T-cell (primary cell): ENCODE measurements at regions not wholly inside any gene's neighbourhood (a gene's known extent, or its start where the extent isn't known, plus 50 kb on each side); places are given as distances from the start of the nearest gene placed in this dataset.

Experiments
- ATAC-seq, 4 experiments: fragments of 200-7000 bp in 3 of 4; fragments of 150-1000 bp in 1 of 4; cut with Tn5 transposase; replicated peaks in 1 of 4; 1 replicate in 3 of 4; 2 replicates in 1 of 4; pipeline ENCODE4 v1.10.0; 2021; ENCODE audit warnings: moderate library complexity in 3 of 4, mild to moderate bottlenecking in 2 of 4, moderate number of reproducible peaks in 1 of 4
- CTCF ChIA-PET, 2 donors: fragments of 300-600 bp; sonication (Branson Sonifier 250); formaldehyde crosslinking; loops; one replicate each; lab custom pipeline; 2022; ENCODE audit warnings: antibody characterized with exemption in 2 of 2; lab: Charles Lee
- POLR2A ChIA-PET, 2 donors: fragments of 300-600 bp; sonication (Branson Sonifier 250); formaldehyde crosslinking; loops; one replicate each; lab custom pipeline; 2022; ENCODE audit warnings: antibody characterized with exemption in 2 of 2; lab: Charles Lee
- DNase-seq, 35 experiments: peaks; one replicate each; pipeline versions ENCODE4 v3.0.0 to v3.0.0-alpha.2; 2013 to 2023
- H3K27ac ChIP-seq: one replicate; pipeline ENCODE4 v1.5.1; 2013; ENCODE audit warnings: low read length
- H3K27me3 ChIP-seq, 2 experiments: replicated peaks in 1 of 2; 1 replicate in 1 of 2; 2 replicates in 1 of 2; pipeline versions ENCODE4 v1.6.1 to v1.7.0; 2013; ENCODE audit warnings: low read length in 1 of 2, mixed read lengths in 1 of 2; ENCODE audit not compliant: control insufficient read depth in 2 of 2, insufficient read depth in 2 of 2; ENCODE audit errors: extremely low read depth in 1 of 2
- H3K36me3 ChIP-seq, 2 donors: 1 replicate in 1 of 2; 2 replicates in 1 of 2; pipeline versions ENCODE4 v1.6.1 to v1.7.0; 2013; ENCODE audit warnings: low read length in 1 of 2; ENCODE audit not compliant: control insufficient read depth in 2 of 2, insufficient read depth in 1 of 2; ENCODE audit errors: extremely low read depth in 1 of 2
- H3K4me1 ChIP-seq, 2 experiments: 1 replicate in 1 of 2; 2 replicates in 1 of 2; pipeline versions ENCODE4 v1.6.1 to v1.7.0; 2013; ENCODE audit warnings: low read length in 2 of 2, mixed read lengths in 1 of 2; ENCODE audit not compliant: insufficient read depth in 2 of 2, control insufficient read depth in 1 of 2; ENCODE audit errors: extremely low read depth in 1 of 2
- H3K4me3 ChIP-seq, 2 donors: 1 replicate in 1 of 2; 2 replicates in 1 of 2; pipeline versions ENCODE4 v1.5.1 to v1.7.0; 2013; ENCODE audit warnings: mild to moderate bottlenecking in 2 of 2, low read length in 1 of 2, moderate library complexity in 1 of 2; ENCODE audit not compliant: control insufficient read depth in 1 of 2; ENCODE audit errors: extremely low read depth in 1 of 2
- H3K9me3 ChIP-seq: 2 replicates; pipeline ENCODE4 v1.7.0; 2013
- H3K27ac Mint-ChIP-seq, 2 donors: one replicate each; pipeline ENCODE4 v1.8.0; 2020 to 2021; ENCODE audit warnings: mild to moderate bottlenecking in 2 of 2, mixed read lengths in 2 of 2
- H3K27me3 Mint-ChIP-seq, 2 donors: one replicate each; pipeline ENCODE4 v1.8.0; 2021 to 2022; ENCODE audit warnings: mixed read lengths in 2 of 2
- H3K36me3 Mint-ChIP-seq: one replicate; pipeline ENCODE4 v1.8.0; 2021; ENCODE audit warnings: mixed read lengths
- H3K4me1 Mint-ChIP-seq, 3 donors: one replicate each; pipeline ENCODE4 v1.8.0; 2020 to 2022; ENCODE audit warnings: mixed read lengths in 3 of 3, mild to moderate bottlenecking in 1 of 3
- H3K4me3 Mint-ChIP-seq, 3 donors: one replicate each; pipeline ENCODE4 v1.8.0; 2020 to 2022; ENCODE audit warnings: mild to moderate bottlenecking in 3 of 3, mixed read lengths in 3 of 3, moderate library complexity in 3 of 3
- H3K9me3 Mint-ChIP-seq, 3 donors: one replicate each; pipeline ENCODE4 v1.8.0; 2020 to 2022; ENCODE audit warnings: mixed read lengths in 3 of 3
- WGBS: methylation state at CpG from one replicate; pipeline ENCODE4 v1.1.5; 2013; ENCODE audit warnings: missing lambda C conversion rate; ENCODE audit not compliant: insufficient coverage; 5-methylcytosine and 5-hydroxymethylcytosine counted together

- Histone ChIP-seq H3K36me3 (no peaks in the 10 kb centered on the region), H3K4me3 (no peak overlapping the region), H3K4me1 (no peaks in the 10 kb centered on the region), H3K9me3 (no peaks in the 10 kb centered on the region), H3K27ac (no peak overlapping the region), H3K27me3 (peaks cover 0 to 6% of the 10 kb centered on the region in 2 experiments)
- Mint-ChIP-seq H3K4me3 (no peak overlapping the region), H3K27ac (no peak overlapping the region), H3K27me3 (peaks cover 2 to 13% of the 10 kb centered on the region in 2 donors), H3K4me1 (no peaks in the 10 kb centered on the region), H3K36me3 (no peaks in the 10 kb centered on the region), H3K9me3 (no peaks in the 10 kb centered on the region)
- WGBS = 81% methylated on average over 5 of the region's 6 CpGs
- DNase-seq = no peak
- ChIA-PET POLR2A (no interaction called here), CTCF (no interaction called here)
- ATAC-seq = no peak
Measured at GRCh38 chr10:129364949-129365348, 102.1 kb upstream of the MGMT start.

- Histone ChIP-seq H3K4me3 (no peak overlapping the region), H3K27ac (no peak overlapping the region), H3K36me3 (no peaks in the 10 kb centered on the region), H3K27me3 (peaks cover 0 to 6% of the 10 kb centered on the region in 2 experiments), H3K9me3 (no peaks in the 10 kb centered on the region), H3K4me1 (no peaks in the 10 kb centered on the region)
- H3K36me3 Mint-ChIP-seq = no peaks in the 10 kb centered on the region
- no peak overlapping the region for H3K4me3 Mint-ChIP-seq
- H3K27ac Mint-ChIP-seq = no peak overlapping the region
- ATAC-seq (no peak), DNase-seq (no peak)
- H3K4me1 Mint-ChIP-seq = no peaks in the 10 kb centered on the region
- 80% methylated on average over 1 of the region's 6 CpGs for WGBS
- peaks cover 4 to 8% of the 10 kb centered on the region in 2 donors for H3K27me3 Mint-ChIP-seq
- no peaks in the 10 kb centered on the region for H3K9me3 Mint-ChIP-seq
- CTCF ChIA-PET = no interaction called here
- POLR2A ChIA-PET = no interaction called here
Measured at GRCh38 chr10:129365767-129366402, 101.2 kb upstream of the MGMT start.

GRCh38 chr10:129366450-129366849, 100.6 kb upstream of the MGMT start:
- no CpG with 5 or more reads among the region's 3 CpGs for WGBS
- ChIA-PET POLR2A (no interaction called here), CTCF (no interaction called here)
- no peak overlapping the region for H3K27ac Mint-ChIP-seq
- H3K9me3 Mint-ChIP-seq = no peaks in the 10 kb centered on the region
- no peaks in the 10 kb centered on the region for H3K4me1 ChIP-seq
- no peaks in the 10 kb centered on the region for H3K36me3 ChIP-seq
- no peak overlapping the region for H3K4me3 Mint-ChIP-seq
- H3K27me3 Mint-ChIP-seq = peaks cover 8 to 12% of the 10 kb centered on the region in 2 donors
- H3K36me3 Mint-ChIP-seq = no peaks in the 10 kb centered on the region
- no peak overlapping the region for H3K27ac ChIP-seq
- H3K9me3 ChIP-seq = no peaks in the 10 kb centered on the region
- no peak for DNase-seq
- peaks cover under 1 to 8% of the 10 kb centered on the region in 2 experiments for H3K27me3 ChIP-seq
- no peaks in the 10 kb centered on the region for H3K4me1 Mint-ChIP-seq
- ATAC-seq = no peak
- H3K4me3 ChIP-seq = no peak overlapping the region

GRCh38 chr10:129369566-129369965, 97.5 kb upstream of the MGMT start:
- H3K36me3 ChIP-seq = no peaks in the 10 kb centered on the region
- H3K4me3 ChIP-seq = no peak overlapping the region
- no peak for DNase-seq
- no peak overlapping the region for H3K27ac ChIP-seq
- ATAC-seq = no peak
- WGBS = 86% methylated on average over 8 of the region's 10 CpGs
- no peaks in the 10 kb centered on the region for H3K36me3 Mint-ChIP-seq
- H3K4me1 ChIP-seq = no peaks in the 10 kb centered on the region
- no peaks in the 10 kb centered on the region for H3K9me3 Mint-ChIP-seq
- H3K4me3 Mint-ChIP-seq = no peak overlapping the region
- POLR2A ChIA-PET = no interaction called here
- no peaks in the 10 kb centered on the region for H3K9me3 ChIP-seq
- CTCF ChIA-PET = no interaction called here
- peaks cover 0 to 12% (median 5%) of the 10 kb centered on the region in 3 donors for H3K4me1 Mint-ChIP-seq
- no peak overlapping the region for H3K27ac Mint-ChIP-seq
- H3K27me3 ChIP-seq = peaks cover 6 to 23% of the 10 kb centered on the region in 2 experiments
- peaks cover 28 to 32% of the 10 kb centered on the region in 2 donors for H3K27me3 Mint-ChIP-seq

GRCh38 chr10:129371541-129371940, 95.5 kb upstream of the MGMT start:
- WGBS = 15% methylated on average over 7 of the region's 7 CpGs
- H3K4me3 ChIP-seq = no peak overlapping the region
- H3K27me3 ChIP-seq = peaks cover 6 to 23% of the 10 kb centered on the region in 2 experiments
- Mint-ChIP-seq H3K4me3 (no peak overlapping the region), H3K36me3 (no peaks in the 10 kb centered on the region), H3K27me3 (peaks cover 28 to 32% of the 10 kb centered on the region in 2 donors), H3K27ac (no peak overlapping the region), H3K9me3 (no peaks in the 10 kb centered on the region), H3K4me1 (peaks cover 0 to 12% (median 5%) of the 10 kb centered on the region in 3 donors)
- no peaks in the 10 kb centered on the region for H3K9me3 ChIP-seq
- no peak for ATAC-seq
- H3K27ac ChIP-seq = no peak overlapping the region
- H3K4me1 ChIP-seq = no peaks in the 10 kb centered on the region
- CTCF ChIA-PET = no interaction called here
- no peaks in the 10 kb centered on the region for H3K36me3 ChIP-seq
- DNase-seq = no peak
- POLR2A ChIA-PET = no interaction called here

- POLR2A ChIA-PET = interaction anchor here in 1 of 2 donors (0.6 kb wide), 1 partner anchor 39 kb away, joined by 3 read pairs; no protein-coding TSS in a partner anchor
- ATAC-seq (no peak), DNase-seq (no peak)
- H3K27ac ChIP-seq = no peak overlapping the region
- Mint-ChIP-seq H3K27ac (no peak overlapping the region), H3K9me3 (no peaks in the 10 kb centered on the region), H3K27me3 (peaks cover 28 to 32% of the 10 kb centered on the region in 2 donors), H3K4me3 (no peak overlapping the region), H3K4me1 (peaks cover 0 to 12% (median 5%) of the 10 kb centered on the region in 3 donors), H3K36me3 (no peaks in the 10 kb centered on the region)
- no peak overlapping the region for H3K4me3 ChIP-seq
- H3K4me1 ChIP-seq = no peaks in the 10 kb centered on the region
- no peaks in the 10 kb centered on the region for H3K9me3 ChIP-seq
- H3K27me3 ChIP-seq = peaks cover 6 to 23% of the 10 kb centered on the region in 2 experiments
- 0% methylated on average over 1 of the region's 9 CpGs for WGBS
- H3K36me3 ChIP-seq = no peaks in the 10 kb centered on the region
- CTCF ChIA-PET = no interaction called here
Measured at GRCh38 chr10:129372172-129372571, 94.9 kb upstream of the MGMT start.
